Karpas-422 (cell line): ENCODE measurements at regions not wholly inside any gene's neighbourhood (a gene's known extent, or its start where the extent isn't known, plus 50 kb on each side); places are given as distances from the start of the nearest gene placed in this dataset.

ENCODE experiments used
- DNase-seq: peaks from one replicate; pipeline ENCODE4 v3.0.0-alpha.2; 2015
- H2AFZ ChIP-seq: fragments of 200-600 bp; sonication (generic); 2 replicates; pipeline ENCODE4 v1.6.1; 2014; ENCODE audit warnings: antibody characterized with exemption, low read length, mixed read lengths
- H3K27ac ChIP-seq: fragments of 200-600 bp; sonication (generic); 2 replicates; pipeline ENCODE4 v1.5.1; 2014; ENCODE audit warnings: mild to moderate bottlenecking, low read length, moderate library complexity
- H3K27me3 ChIP-seq: fragments of 200-600 bp; sonication (generic); 2 replicates; pipeline ENCODE4 v1.6.1; 2014; ENCODE audit warnings: low read length, mixed read lengths
- H3K36me3 ChIP-seq: fragments of 200-600 bp; sonication (generic); 2 replicates; pipeline ENCODE4 v1.6.1; 2014; ENCODE audit warnings: low read length, mixed read lengths; ENCODE audit not compliant: insufficient read depth
- H3K4me1 ChIP-seq: fragments of 200-600 bp; sonication (generic); 2 replicates; pipeline ENCODE4 v1.6.1; 2014; ENCODE audit warnings: mild to moderate bottlenecking, low read length, mixed read lengths
- H3K4me2 ChIP-seq: fragments of 200-600 bp; sonication (generic); 2 replicates; pipeline ENCODE4 v1.6.1; 2014; ENCODE audit warnings: low read length, low read depth, mild to moderate bottlenecking; ENCODE audit not compliant: poor library complexity, severe bottlenecking
- H3K4me3 ChIP-seq: fragments of 200-600 bp; sonication (generic); 2 replicates; pipeline ENCODE4 v1.5.1; 2014; ENCODE audit warnings: mild to moderate bottlenecking, antibody characterized with exemption, low read length, mixed read lengths
- H3K79me2 ChIP-seq: fragments of 200-600 bp; sonication (generic); 2 replicates; pipeline ENCODE4 v1.6.1; 2014; ENCODE audit warnings: mild to moderate bottlenecking, low read length, mixed read lengths
- H3K9ac ChIP-seq: fragments of 200-600 bp; sonication (generic); 2 replicates; pipeline ENCODE4 v1.6.0; 2014; ENCODE audit warnings: low read length
- H3K9me2 ChIP-seq: fragments of 200-600 bp; sonication (generic), shearing (Covaris generic); replicated peaks from 2 replicates; pipeline ENCODE4 v1.6.0; 2014; ENCODE audit warnings: mild to moderate bottlenecking, low read length, moderate library complexity; ENCODE audit not compliant: insufficient read depth
- H3K9me3 ChIP-seq: fragments of 300-700, 200-600 bp; sonication (generic); 2 replicates; pipeline ENCODE4 v1.6.1; 2014; ENCODE audit warnings: low read length, mixed read lengths
- H4K20me1 ChIP-seq: fragments of 200-600 bp; sonication (generic); 2 replicates; pipeline ENCODE4 v1.6.1; 2014; ENCODE audit warnings: mild to moderate bottlenecking, antibody characterized with exemption, low read length, low read depth; ENCODE audit not compliant: insufficient read depth

- H3K27ac ChIP-seq: no peak overlapping the region
- H3K79me2 ChIP-seq: no peaks in the 10 kb centered on the region
- H3K9ac ChIP-seq: no peak overlapping the region
- no peak overlapping the region for H3K4me2 ChIP-seq
- H3K36me3 ChIP-seq: no peaks in the 10 kb centered on the region
- no peaks in the 10 kb centered on the region for H4K20me1 ChIP-seq
- no peaks in the 10 kb centered on the region for H3K9me2 ChIP-seq
- H3K27me3 ChIP-seq: 0 out of 2 replicates have a peak, but pooled peaks cover 2% of the 10 kb centered on the region
- H3K4me1 ChIP-seq: peaks cover 11% of the 10 kb centered on the region
- no peaks in the 10 kb centered on the region for H3K9me3 ChIP-seq
- H3K4me3 ChIP-seq: no peak overlapping the region
- no peak for DNase-seq
- H2AFZ ChIP-seq: no peak overlapping the region
Measured at GRCh38 chr1:98056781-98057180, 135.9 kb upstream of the DPYD start.

DNA sequence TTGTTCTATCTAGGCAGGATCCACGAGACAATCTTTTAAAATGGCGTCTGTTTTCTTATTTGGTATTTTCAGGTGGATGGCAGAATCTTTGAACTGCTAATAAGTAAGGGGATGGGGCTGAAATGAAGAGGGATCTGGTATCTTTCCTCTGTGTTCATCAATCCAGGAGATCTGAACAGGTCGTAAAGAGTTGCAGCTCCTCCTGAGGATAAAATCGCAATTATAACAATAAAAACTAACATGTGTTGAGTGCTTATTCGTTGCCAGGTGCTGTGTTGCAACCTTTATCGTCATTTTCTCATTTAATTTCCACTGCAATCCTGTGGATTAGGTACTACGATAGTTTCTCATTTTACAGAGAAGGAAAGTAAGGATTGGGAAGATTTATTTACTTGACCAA lies 134.6 kb upstream of the DPYD start:
- Histone ChIP-seq H3K9me3 (no peaks in the 10 kb centered on the region), H3K9ac (no peak overlapping the region), H3K4me2 (no peak overlapping the region), H3K79me2 (no peaks in the 10 kb centered on the region), H3K4me1 (peaks cover 11% of the 10 kb centered on the region), H2AFZ (no peak overlapping the region), H3K9me2 (no peaks in the 10 kb centered on the region), H3K27ac (no peak overlapping the region), H3K36me3 (no peaks in the 10 kb centered on the region), H4K20me1 (no peaks in the 10 kb centered on the region), H3K4me3 (no peak overlapping the region), H3K27me3 (0 out of 2 replicates have a peak, but pooled peaks cover 2% of the 10 kb centered on the region)
- no peak for DNase-seq

DNA sequence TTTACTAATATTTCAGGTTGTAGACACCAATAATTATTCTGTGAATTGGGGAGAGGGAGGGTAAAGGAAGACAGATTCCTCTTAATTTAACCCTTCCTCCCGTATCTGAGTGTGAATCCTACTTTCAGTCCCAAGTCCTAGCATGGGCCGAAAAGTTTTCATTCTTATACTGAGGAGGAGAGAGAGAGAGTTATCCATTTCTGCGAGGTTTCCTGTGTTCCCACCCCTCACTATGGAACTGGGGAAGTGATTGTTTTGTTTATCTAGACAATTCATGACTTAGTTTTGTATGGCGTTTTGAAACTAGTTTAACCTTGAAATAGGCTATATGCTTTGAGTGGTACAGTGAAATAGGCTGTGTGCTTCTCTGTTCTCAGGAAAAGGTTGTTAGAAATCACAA lies 134.0 kb upstream of the DPYD start:
- no peaks in the 10 kb centered on the region for H3K79me2 ChIP-seq
- 0 out of 2 replicates have a peak, but pooled peaks cover 2% of the 10 kb centered on the region for H3K27me3 ChIP-seq
- H4K20me1 ChIP-seq: no peaks in the 10 kb centered on the region
- H3K36me3 ChIP-seq: no peaks in the 10 kb centered on the region
- H3K9me2 ChIP-seq: no peaks in the 10 kb centered on the region
- DNase-seq: no peak
- H2AFZ ChIP-seq: peak overlapping the region; percentile 48
- no peak overlapping the region for H3K4me3 ChIP-seq
- no peak overlapping the region for H3K4me2 ChIP-seq
- H3K9me3 ChIP-seq: no peaks in the 10 kb centered on the region
- peaks cover 11% of the 10 kb centered on the region for H3K4me1 ChIP-seq
- no peak overlapping the region for H3K27ac ChIP-seq
- H3K9ac ChIP-seq: no peak overlapping the region

GRCh38 chr1:98054367-98054701 lies 133.5 kb upstream of the DPYD start:
- 0 out of 2 replicates have a peak, but pooled peaks cover 2% of the 10 kb centered on the region for H3K27me3 ChIP-seq
- no peaks in the 10 kb centered on the region for H3K36me3 ChIP-seq
- peak overlapping the region; percentile 48 for H2AFZ ChIP-seq
- no peaks in the 10 kb centered on the region for H4K20me1 ChIP-seq
- no peaks in the 10 kb centered on the region for H3K9me3 ChIP-seq
- peak overlapping the region; percentile 46 for H3K4me2 ChIP-seq
- H3K4me1 ChIP-seq: peaks cover 11% of the 10 kb centered on the region
- H3K9ac ChIP-seq: 0 out of 2 replicates have a peak overlapping the region, but pooled peaks have one; percentile 7
- no peaks in the 10 kb centered on the region for H3K79me2 ChIP-seq
- H3K9me2 ChIP-seq: no peaks in the 10 kb centered on the region
- no peak overlapping the region for H3K27ac ChIP-seq
- DNase-seq: no peak
- peak overlapping the region; percentile 35; the same call in 1 of the 2 replicates for H3K4me3 ChIP-seq

DNA sequence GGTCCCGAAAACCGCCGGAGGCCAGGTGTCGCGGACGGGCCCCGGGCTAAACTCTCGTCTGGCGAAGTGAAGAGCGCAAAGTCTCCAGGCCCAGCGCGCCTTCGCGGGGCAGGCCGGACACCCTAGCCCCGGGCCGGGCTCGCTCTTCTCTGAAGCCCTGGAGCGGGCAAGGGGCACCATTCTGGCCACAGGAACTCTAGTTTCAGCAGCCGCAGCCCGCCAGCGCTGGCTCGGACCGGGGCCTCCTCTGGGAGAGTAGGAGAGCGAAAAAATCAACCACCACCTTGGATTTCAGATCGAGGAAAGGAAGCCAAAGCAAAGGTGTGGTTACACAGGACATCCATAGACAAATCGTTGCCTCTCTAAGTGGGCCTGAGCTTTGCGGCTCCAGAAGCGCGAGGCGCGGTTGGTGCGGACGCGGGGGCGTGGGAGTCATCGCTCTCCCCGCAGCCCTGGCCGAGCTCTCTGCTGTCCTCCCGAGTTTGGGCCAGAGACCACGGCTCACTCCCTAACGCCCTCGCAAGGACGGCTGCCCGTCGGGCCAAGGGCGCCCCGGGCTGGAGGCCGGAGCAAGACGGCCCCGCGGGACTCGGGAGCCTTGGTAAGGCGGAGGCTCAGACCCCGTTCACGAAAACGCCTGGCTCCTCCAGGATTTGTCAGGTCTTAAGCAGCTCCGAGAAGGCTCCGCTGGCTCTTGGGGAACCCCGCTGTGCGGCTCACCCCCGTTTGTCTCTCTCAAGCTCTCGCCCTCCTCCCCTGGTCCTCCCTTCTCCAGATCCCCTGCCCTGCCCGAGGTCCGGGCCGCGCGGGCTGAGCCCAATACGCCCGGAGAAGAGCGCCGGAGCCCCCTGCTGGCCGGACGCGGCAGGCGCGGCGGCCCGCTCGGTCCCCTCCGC lies 132.9 kb upstream of the DPYD start:
- Histone ChIP-seq H3K27me3 (0 out of 2 replicates have a peak, but pooled peaks cover under 1% of the 10 kb centered on the region), H2AFZ (no peak overlapping the region), H3K4me1 (peaks cover 11% of the 10 kb centered on the region), H3K27ac (no peak overlapping the region), H3K4me2 (peak overlapping the region; percentile 46), H3K9me3 (no peaks in the 10 kb centered on the region), H3K79me2 (no peaks in the 10 kb centered on the region), H3K36me3 (no peaks in the 10 kb centered on the region), H4K20me1 (no peaks in the 10 kb centered on the region), H3K4me3 (peak overlapping the region; percentile 35; the same call in 1 of the 2 replicates), H3K9ac (no peak overlapping the region), H3K9me2 (no peaks in the 10 kb centered on the region)
- peak; percentile 83 for DNase-seq

GRCh38 chr1:98051065-98051675 lies 130.3 kb upstream of the DPYD start:
- Histone ChIP-seq H2AFZ (no peak overlapping the region), H3K9me3 (no peaks in the 10 kb centered on the region), H3K36me3 (no peaks in the 10 kb centered on the region), H3K9me2 (no peaks in the 10 kb centered on the region), H3K9ac (no peak overlapping the region), H3K4me2 (no peak overlapping the region), H3K79me2 (no peaks in the 10 kb centered on the region), H3K27ac (no peak overlapping the region), H4K20me1 (no peaks in the 10 kb centered on the region), H3K4me3 (no peak overlapping the region), H3K4me1 (peaks cover 8% of the 10 kb centered on the region), H3K27me3 (no peaks in the 10 kb centered on the region)
- DNase-seq: peak; percentile 91

DNA sequence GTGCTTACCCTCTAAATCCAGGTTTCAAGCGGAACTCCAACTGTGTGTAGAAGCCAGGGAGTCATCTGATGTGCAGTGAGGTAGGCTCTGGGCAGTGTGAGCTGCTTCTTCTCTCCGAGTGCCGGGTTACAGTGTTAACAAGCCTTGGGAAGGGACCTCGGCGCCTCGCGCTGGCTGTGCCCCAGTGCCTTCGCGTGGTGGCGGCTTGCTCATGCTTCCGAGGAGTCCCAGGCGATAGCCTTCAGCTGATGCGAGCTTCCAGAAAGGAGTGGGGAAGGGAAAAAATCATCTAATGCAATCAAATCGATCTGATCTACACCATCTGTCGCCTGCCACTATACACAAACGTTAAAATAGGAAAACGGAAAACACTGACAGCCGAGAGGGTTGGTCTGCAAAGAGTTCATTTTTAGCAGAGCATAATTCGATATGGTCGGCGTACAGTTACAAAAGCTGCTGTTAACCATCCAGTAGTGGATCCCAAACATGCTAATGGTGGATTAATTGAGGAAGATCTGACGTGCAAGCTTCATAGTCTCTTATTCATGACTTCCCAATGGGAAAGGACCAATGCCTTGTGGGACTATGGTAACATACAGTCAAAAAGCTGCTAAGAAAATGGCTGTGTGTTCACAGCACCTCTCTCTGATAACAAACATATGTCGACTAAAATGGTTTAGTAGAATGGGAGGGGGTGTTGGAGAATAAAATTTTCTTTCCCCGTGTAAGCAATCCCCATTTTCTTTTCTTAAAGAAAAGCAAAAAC lies 128.7 kb upstream of the DPYD start:
- Histone ChIP-seq H3K4me2 (no peak overlapping the region), H4K20me1 (no peaks in the 10 kb centered on the region), H3K79me2 (no peaks in the 10 kb centered on the region), H3K27me3 (no peaks in the 10 kb centered on the region), H3K9me3 (no peaks in the 10 kb centered on the region), H3K9me2 (no peaks in the 10 kb centered on the region), H3K4me3 (no peak overlapping the region), H3K27ac (no peak overlapping the region), H3K9ac (no peak overlapping the region), H3K36me3 (no peaks in the 10 kb centered on the region), H2AFZ (no peak overlapping the region), H3K4me1 (peaks cover 4% of the 10 kb centered on the region; the same call in 1 of the 2 replicates)
- no peak for DNase-seq
